SU-DHL-6 (cell line): ENCODE measurements at regions not wholly inside any gene's neighbourhood (a gene's known extent, or its start where the extent isn't known, plus 50 kb on each side); places are given as distances from the start of the nearest gene placed in this dataset.

Experiments used
- CTCF ChIP-seq: fragments of 200-600 bp; sonication (generic); IDR thresholded peaks from one replicate; pipeline ENCODE4 v1.5.1; 2017; ENCODE audit warnings: antibody characterized with exemption, mild to moderate bottlenecking, low read length, moderate library complexity; ENCODE audit not compliant: insufficient read depth, poor library complexity, severe bottlenecking
- EZH2phosphoT487 ChIP-seq: fragments of 200-600 bp; sonication (generic), shearing (Covaris generic); conservative IDR thresholded peaks from 2 replicates; pipeline ENCODE4 v1.6.1; 2018; ENCODE audit warnings: mild to moderate bottlenecking, antibody characterized with exemption, low read length, moderate library complexity, mixed read lengths

GRCh38 chr16:13554005-13554404 is 365.9 kb upstream of the ERCC4 start:
- TF ChIP-seq CTCF: no peak
- no peak for TF ChIP-seq EZH2phosphoT487
